NCI-H2227 (cell line): ENCODE measurements at regions not wholly inside any gene's neighbourhood (a gene's known extent, or its start where the extent isn't known, plus 50 kb on each side); places are given as distances from the start of the nearest gene placed in this dataset.
"Not testable (repeated sequence)": the region's sequence is repeated elsewhere in the genome, so short reads cannot be mapped to it uniquely, and the experiment has no call there.

Experiments used
- DNase-seq: peaks from one replicate; lab custom pipeline; 2025; ENCODE audit not compliant: unreplicated experiment; lab: John Stamatoyannopoulos, UW

GRCh38 chrX:107296184-107296583 is 89.8 kb downstream of the DNAAF6 start:
- DNase-seq: not testable (repeated sequence)

GRCh38 chrX:107298276-107298675 is 91.9 kb downstream of the DNAAF6 start:
- no peak for DNase-seq

- no peak for DNase-seq
Measured at GRCh38 chrX:107301253-107301652, 94.8 kb downstream of the DNAAF6 start.

GRCh38 chrX:107304141-107304540 is 97.7 kb downstream of the DNAAF6 start:
- DNase-seq: no peak

- no peak for DNase-seq
Measured at GRCh38 chrX:107323786-107324492, 117.5 kb downstream of the DNAAF6 start.

- DNase-seq: no peak
Measured at GRCh38 chrX:107324493-107325310, 118.3 kb downstream of the DNAAF6 start.

GRCh38 chrX:107325467-107325866 is 119.1 kb downstream of the DNAAF6 start:
- no peak for DNase-seq

GRCh38 chrX:107348051-107348450 is 101.4 kb upstream of the FRMPD3 start:
- no peak for DNase-seq

GRCh38 chrX:107348990-107349389 is 100.5 kb upstream of the FRMPD3 start:
- no peak for DNase-seq

GRCh38 chrX:107355533-107355932 is 93.9 kb upstream of the FRMPD3 start:
- peak; percentile 31 for DNase-seq

- no peak for DNase-seq
Measured at GRCh38 chrX:107360788-107361360, 88.6 kb upstream of the FRMPD3 start.

- not testable (repeated sequence) for DNase-seq
Measured at GRCh38 chrX:107370185-107370584, 79.3 kb upstream of the FRMPD3 start.

- DNase-seq: no peak
Measured at GRCh38 chrX:107374132-107374531, 75.3 kb upstream of the FRMPD3 start.

GRCh38 chrX:107374831-107375230 is 74.6 kb upstream of the FRMPD3 start:
- no peak for DNase-seq

GRCh38 chrX:107376186-107376585 is 73.3 kb upstream of the FRMPD3 start:
- DNase-seq: not testable (repeated sequence)

- peak; percentile 39 for DNase-seq
Measured at GRCh38 chrX:107384397-107385105, 64.9 kb upstream of the FRMPD3 start.

- no peak for DNase-seq
Measured at GRCh38 chrX:107389726-107390125, 59.7 kb upstream of the FRMPD3 start.

GRCh38 chrX:107393656-107394055 is 55.8 kb upstream of the FRMPD3 start:
- DNase-seq: not testable (repeated sequence)

- DNase-seq: no peak
Measured at GRCh38 chrX:107396235-107396634, 53.2 kb upstream of the FRMPD3 start.

GRCh38 chrX:107396783-107397182 is 52.7 kb upstream of the FRMPD3 start:
- DNase-seq: no peak

- no peak for DNase-seq
Measured at GRCh38 chrX:107398115-107398514, 51.3 kb upstream of the FRMPD3 start.
